Fibroblast of lung (primary cell): ENCODE measurements at regions not wholly inside any gene's neighbourhood (a gene's known extent, or its start where the extent isn't known, plus 50 kb on each side); places are given as distances from the start of the nearest gene placed in this dataset.

Experiments
- EZH2 ChIP-seq: IDR thresholded peaks from 2 replicates; pipeline ENCODE4 v1.5.1; 2012; ENCODE audit warnings: low read length, control low read depth, mild to moderate bottlenecking; ENCODE audit errors: missing control alignments
- TF ChIP-seq, protein P1 (sequence below), 2 donors: IDR thresholded peaks in 1 of 2; conservative IDR thresholded peaks in 1 of 2; 1 replicate in 1 of 2; 2 replicates in 1 of 2; pipeline ENCODE4 v1.5.1; 2011 to 2012; ENCODE audit warnings: low read length in 2 of 2, control low read depth in 1 of 2, inconsistent platforms in 1 of 2, low read depth in 1 of 2, mild to moderate bottlenecking in 1 of 2

DNA sequence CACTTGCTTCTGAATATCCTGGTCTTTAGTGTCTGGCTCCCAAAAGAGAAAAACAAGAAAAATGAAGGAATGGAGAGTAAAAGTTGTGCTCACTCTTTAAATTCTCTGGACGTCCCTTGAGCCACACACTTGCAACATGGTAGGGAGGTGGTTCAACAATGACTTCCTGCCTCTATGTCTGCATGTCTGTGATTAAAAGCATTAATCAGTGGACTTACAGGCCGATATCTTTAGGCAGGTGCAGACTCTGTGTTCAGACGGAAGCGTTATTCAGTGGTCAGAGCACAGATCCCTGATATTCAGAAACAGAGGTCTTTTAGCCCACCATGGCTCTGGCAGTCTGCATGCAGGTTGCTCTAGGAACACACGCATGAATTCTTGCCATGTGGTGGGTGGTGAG, 1920.0 kb upstream of the RAG2 start:
- TF ChIP-seq, protein P1, sequence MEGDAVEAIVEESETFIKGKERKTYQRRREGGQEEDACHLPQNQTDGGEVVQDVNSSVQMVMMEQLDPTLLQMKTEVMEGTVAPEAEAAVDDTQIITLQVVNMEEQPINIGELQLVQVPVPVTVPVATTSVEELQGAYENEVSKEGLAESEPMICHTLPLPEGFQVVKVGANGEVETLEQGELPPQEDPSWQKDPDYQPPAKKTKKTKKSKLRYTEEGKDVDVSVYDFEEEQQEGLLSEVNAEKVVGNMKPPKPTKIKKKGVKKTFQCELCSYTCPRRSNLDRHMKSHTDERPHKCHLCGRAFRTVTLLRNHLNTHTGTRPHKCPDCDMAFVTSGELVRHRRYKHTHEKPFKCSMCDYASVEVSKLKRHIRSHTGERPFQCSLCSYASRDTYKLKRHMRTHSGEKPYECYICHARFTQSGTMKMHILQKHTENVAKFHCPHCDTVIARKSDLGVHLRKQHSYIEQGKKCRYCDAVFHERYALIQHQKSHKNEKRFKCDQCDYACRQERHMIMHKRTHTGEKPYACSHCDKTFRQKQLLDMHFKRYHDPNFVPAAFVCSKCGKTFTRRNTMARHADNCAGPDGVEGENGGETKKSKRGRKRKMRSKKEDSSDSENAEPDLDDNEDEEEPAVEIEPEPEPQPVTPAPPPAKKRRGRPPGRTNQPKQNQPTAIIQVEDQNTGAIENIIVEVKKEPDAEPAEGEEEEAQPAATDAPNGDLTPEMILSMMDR (conservative IDR thresholded peaks at IDR 0.05 in 1 of 2, IDR thresholded peaks at IDR 0.05 in 1 of 2; ENCODE audit: low read depth in 1 of 2, low read length in 2 of 2): no peak
- no peak for TF ChIP-seq EZH2
